Suprapubic skin (tissue), 4 donors: ENCODE measurements at regions not wholly inside any gene's neighbourhood (a gene's known extent, or its start where the extent isn't known, plus 50 kb on each side); places are given as distances from the start of the nearest gene placed in this dataset.

ENCODE experiments used
- DNase-seq, 2 donors: peaks; one replicate each; pipeline ENCODE4 v3.0.0-alpha.2; 2019; ENCODE audit warnings: low spot score in 2 of 2
- H3K27ac ChIP-seq: fragments of 200-600 bp; sonication (generic); one replicate; pipeline ENCODE4 v1.5.1; 2019
- H3K27me3 ChIP-seq: fragments of 200-600 bp; sonication (generic); one replicate; pipeline ENCODE4 v1.5.1; 2019
- H3K36me3 ChIP-seq: fragments of 200-600 bp; sonication (generic); one replicate; pipeline ENCODE4 v1.5.1; 2019
- H3K4me1 ChIP-seq: fragments of 200-600 bp; sonication (generic); one replicate; pipeline ENCODE4 v1.5.1; 2019
- H3K4me3 ChIP-seq: fragments of 200-600 bp; sonication (generic); one replicate; pipeline ENCODE4 v1.5.1; 2019; ENCODE audit warnings: mild to moderate bottlenecking
- H3K9me3 ChIP-seq: fragments of 200-600 bp; sonication (generic); one replicate; pipeline ENCODE4 v1.5.1; 2019
- CTCF ChIP-seq, 2 donors: fragments of 200-600 bp in 1 of 2; fragments of 450-650 bp in 1 of 2; sonication (generic) in 1 of 2; IDR thresholded peaks; one replicate each; pipeline ENCODE4 v1.5.1; 2016 to 2019; ENCODE audit warnings: antibody characterized with exemption in 2 of 2, mild to moderate bottlenecking in 1 of 2, moderate library complexity in 1 of 2
- EP300 ChIP-seq: sonication (generic); formaldehyde crosslinking; IDR thresholded peaks from one replicate; pipeline ENCODE4 v1.6.1; 2017; ENCODE audit warnings: antibody characterized with exemption
- POLR2A ChIP-seq, 2 donors: fragments of 450-650 bp; IDR thresholded peaks; one replicate each; pipeline ENCODE4 v1.6.1; 2017; ENCODE audit warnings: antibody characterized with exemption in 2 of 2, mild to moderate bottlenecking in 2 of 2, moderate library complexity in 2 of 2
- POLR2AphosphoS5 ChIP-seq, 3 donors: sonication (generic); formaldehyde crosslinking; IDR thresholded peaks; one replicate each; pipeline ENCODE4 v1.6.1; 2017; ENCODE audit warnings: antibody characterized with exemption in 3 of 3
- WGBS: methylation state at CpG from one replicate; pipeline ENCODE4 v1.1.5; 2018; 5-methylcytosine and 5-hydroxymethylcytosine counted together

GRCh38 chr6:126195625-126196236 lies 144.2 kb upstream of the CENPW start:
- WGBS: 75% methylated on average over 1 of the region's 1 CpG
- H3K36me3 ChIP-seq: no peaks in the 10 kb centered on the region
- no peaks in the 10 kb centered on the region for H3K9me3 ChIP-seq
- no peak overlapping the region for H3K4me3 ChIP-seq
- TF ChIP-seq POLR2A (IDR thresholded peaks at IDR 0.05) (no peak), CTCF (IDR thresholded peaks at IDR 0.05) (no peak), EP300 (no peak), POLR2AphosphoS5 (IDR thresholded peaks at IDR 0.05) (no peak)
- DNase-seq: no peak
- H3K4me1 ChIP-seq: no peaks in the 10 kb centered on the region
- H3K27me3 ChIP-seq: no peaks in the 10 kb centered on the region
- H3K27ac ChIP-seq: no peak overlapping the region

GRCh38 chr6:126198631-126199030 lies 141.3 kb upstream of the CENPW start:
- WGBS: 56% methylated on average over 2 of the region's 2 CpGs

GRCh38 chr6:126199466-126199865 lies 140.4 kb upstream of the CENPW start:
- Histone ChIP-seq H3K9me3 (no peaks in the 10 kb centered on the region), H3K4me1 (no peaks in the 10 kb centered on the region), H3K27me3 (no peaks in the 10 kb centered on the region), H3K4me3 (no peak overlapping the region), H3K36me3 (no peaks in the 10 kb centered on the region), H3K27ac (no peak overlapping the region)
- TF ChIP-seq CTCF (IDR thresholded peaks at IDR 0.05): no peak
- no peak for DNase-seq
- 87% methylated on average over 1 of the region's 1 CpG for WGBS

More at GRCh38 chr6:126198631-126199030, 141.3 kb upstream of the CENPW start:
- Histone ChIP-seq H3K27me3 (no peaks in the 10 kb centered on the region), H3K27ac (no peak overlapping the region), H3K36me3 (no peaks in the 10 kb centered on the region), H3K9me3 (no peaks in the 10 kb centered on the region), H3K4me1 (no peaks in the 10 kb centered on the region), H3K4me3 (no peak overlapping the region)
- TF ChIP-seq EP300 (no peak), POLR2AphosphoS5 (IDR thresholded peaks at IDR 0.05) (no peak), POLR2A (IDR thresholded peaks at IDR 0.05) (no peak), CTCF (IDR thresholded peaks at IDR 0.05) (no peak)
- no peak for DNase-seq

GRCh38 chr6:126202707-126203106 lies 137.2 kb upstream of the CENPW start:
- no peaks in the 10 kb centered on the region for H3K4me1 ChIP-seq
- H3K27me3 ChIP-seq: no peaks in the 10 kb centered on the region
- TF ChIP-seq POLR2A (IDR thresholded peaks at IDR 0.05): no peak
- H3K4me3 ChIP-seq: no peak overlapping the region
- 83% methylated on average over 2 of the region's 2 CpGs for WGBS
- H3K9me3 ChIP-seq: no peaks in the 10 kb centered on the region
- DNase-seq: no peak
- H3K27ac ChIP-seq: no peak overlapping the region
- no peaks in the 10 kb centered on the region for H3K36me3 ChIP-seq

- Histone ChIP-seq H3K27me3 (no peaks in the 10 kb centered on the region), H3K4me1 (no peaks in the 10 kb centered on the region), H3K9me3 (no peaks in the 10 kb centered on the region), H3K4me3 (no peak overlapping the region), H3K36me3 (no peaks in the 10 kb centered on the region), H3K27ac (no peak overlapping the region)
- DNase-seq: no peak
- TF ChIP-seq POLR2AphosphoS5 (IDR thresholded peaks at IDR 0.05): no peak
- no peak for TF ChIP-seq EP300
- no peak for TF ChIP-seq CTCF (IDR thresholded peaks at IDR 0.05)
- no peak for TF ChIP-seq POLR2A (IDR thresholded peaks at IDR 0.05)
- WGBS: 94% methylated on average over 4 of the region's 4 CpGs
Measured at GRCh38 chr6:126204126-126204525, 135.8 kb upstream of the CENPW start.

- no peak overlapping the region for H3K4me3 ChIP-seq
- H3K27ac ChIP-seq: no peak overlapping the region
- no peaks in the 10 kb centered on the region for H3K9me3 ChIP-seq
- no peak for DNase-seq
- H3K27me3 ChIP-seq: no peaks in the 10 kb centered on the region
- TF ChIP-seq CTCF (IDR thresholded peaks at IDR 0.05) (no peak), POLR2AphosphoS5 (IDR thresholded peaks at IDR 0.05) (no peak), EP300 (no peak), POLR2A (IDR thresholded peaks at IDR 0.05) (no peak)
- H3K4me1 ChIP-seq: no peaks in the 10 kb centered on the region
- H3K36me3 ChIP-seq: no peaks in the 10 kb centered on the region
Measured at GRCh38 chr6:126204598-126204997, 135.3 kb upstream of the CENPW start.
